ENCODE measurements at regions not wholly inside any gene's neighbourhood (a gene's known extent, or its start where the extent isn't known, plus 50 kb on each side); places are given as distances from the start of the nearest gene placed in this dataset.

DNA sequence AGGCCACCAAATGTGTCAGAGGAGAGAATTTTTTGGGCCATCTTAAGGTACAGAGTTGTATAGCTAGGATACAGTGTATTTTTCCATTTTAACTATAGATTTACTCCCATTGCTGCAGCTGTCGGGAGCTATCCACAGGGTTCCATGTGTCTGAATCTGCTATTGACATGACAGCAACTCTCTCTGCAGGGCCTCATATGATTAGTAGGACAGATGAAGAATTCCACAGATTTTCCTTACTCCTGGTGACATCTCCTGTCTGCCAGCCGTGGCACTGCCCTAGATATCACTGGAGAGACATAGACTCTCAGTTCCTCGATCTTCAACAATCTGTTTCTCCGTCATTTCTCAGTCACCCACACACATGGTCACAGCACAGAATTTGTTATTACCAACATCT lies 86.5 kb downstream of the SPCS3 start:
- TF ChIP-seq, protein P1, sequence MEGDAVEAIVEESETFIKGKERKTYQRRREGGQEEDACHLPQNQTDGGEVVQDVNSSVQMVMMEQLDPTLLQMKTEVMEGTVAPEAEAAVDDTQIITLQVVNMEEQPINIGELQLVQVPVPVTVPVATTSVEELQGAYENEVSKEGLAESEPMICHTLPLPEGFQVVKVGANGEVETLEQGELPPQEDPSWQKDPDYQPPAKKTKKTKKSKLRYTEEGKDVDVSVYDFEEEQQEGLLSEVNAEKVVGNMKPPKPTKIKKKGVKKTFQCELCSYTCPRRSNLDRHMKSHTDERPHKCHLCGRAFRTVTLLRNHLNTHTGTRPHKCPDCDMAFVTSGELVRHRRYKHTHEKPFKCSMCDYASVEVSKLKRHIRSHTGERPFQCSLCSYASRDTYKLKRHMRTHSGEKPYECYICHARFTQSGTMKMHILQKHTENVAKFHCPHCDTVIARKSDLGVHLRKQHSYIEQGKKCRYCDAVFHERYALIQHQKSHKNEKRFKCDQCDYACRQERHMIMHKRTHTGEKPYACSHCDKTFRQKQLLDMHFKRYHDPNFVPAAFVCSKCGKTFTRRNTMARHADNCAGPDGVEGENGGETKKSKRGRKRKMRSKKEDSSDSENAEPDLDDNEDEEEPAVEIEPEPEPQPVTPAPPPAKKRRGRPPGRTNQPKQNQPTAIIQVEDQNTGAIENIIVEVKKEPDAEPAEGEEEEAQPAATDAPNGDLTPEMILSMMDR (conservative IDR thresholded peaks at IDR 0.05 in 1 of 2, IDR thresholded peaks at IDR 0.05 in 1 of 2; ENCODE audit: extremely low read depth in 1 of 2, insufficient read depth in 1 of 2, low read depth in 1 of 2, low read length in 2 of 2): no peak
- TF ChIP-seq EZH2 (IDR thresholded peaks at IDR 0.05; ENCODE audit: borderline replicate concordance, low read length): no peak
